ENCODE measurements at regions not wholly inside any gene's neighbourhood (a gene's known extent, or its start where the extent isn't known, plus 50 kb on each side); places are given as distances from the start of the nearest gene placed in this dataset.

DNA sequence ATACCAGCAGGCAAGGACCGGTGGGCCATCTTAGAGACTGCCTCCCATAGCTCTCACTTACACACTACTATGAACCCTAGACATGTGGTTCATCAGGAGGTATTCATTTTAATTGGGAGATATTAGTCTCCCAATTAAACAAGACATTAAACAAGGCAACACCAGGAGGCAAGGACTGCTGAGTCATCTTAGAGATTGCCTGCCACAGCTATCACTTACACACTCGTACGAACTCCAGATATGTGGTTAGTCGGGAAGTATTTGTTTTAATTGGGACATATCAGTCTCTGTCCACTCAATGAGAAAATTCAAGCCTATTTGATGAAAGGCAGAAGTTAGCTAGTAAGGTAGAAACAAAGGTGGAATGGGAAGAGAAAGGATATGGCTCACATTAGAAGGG, 343.9 kb downstream of the NFIB start:
- H3K4me1 ChIP-seq (ENCODE audit: control insufficient read depth in 1 of 2, insufficient read depth in 2 of 2, low read length in 2 of 2) = no peaks in the 10 kb centered on the region
- no peak overlapping the region for H3K9ac ChIP-seq (ENCODE audit: low read depth in 1 of 2, low read length in 2 of 2)
- no peaks in the 10 kb centered on the region for H3K27me3 ChIP-seq (ENCODE audit: control insufficient read depth in 1 of 2, insufficient read depth in 2 of 2, low read length in 2 of 2)
- no peaks in the 10 kb centered on the region for H3K36me3 ChIP-seq (ENCODE audit: control insufficient read depth in 1 of 2, insufficient read depth in 2 of 2, low read length in 2 of 2)
- H3K9me3 ChIP-seq (ENCODE audit: control insufficient read depth in 1 of 2, low read length in 2 of 2) = no peaks in the 10 kb centered on the region
- no peak overlapping the region for H3K27ac ChIP-seq (ENCODE audit: low read depth, low read length)
- no peak overlapping the region for H3K4me3 ChIP-seq (ENCODE audit: low read depth in 1 of 2, low read length in 2 of 2)

DNA sequence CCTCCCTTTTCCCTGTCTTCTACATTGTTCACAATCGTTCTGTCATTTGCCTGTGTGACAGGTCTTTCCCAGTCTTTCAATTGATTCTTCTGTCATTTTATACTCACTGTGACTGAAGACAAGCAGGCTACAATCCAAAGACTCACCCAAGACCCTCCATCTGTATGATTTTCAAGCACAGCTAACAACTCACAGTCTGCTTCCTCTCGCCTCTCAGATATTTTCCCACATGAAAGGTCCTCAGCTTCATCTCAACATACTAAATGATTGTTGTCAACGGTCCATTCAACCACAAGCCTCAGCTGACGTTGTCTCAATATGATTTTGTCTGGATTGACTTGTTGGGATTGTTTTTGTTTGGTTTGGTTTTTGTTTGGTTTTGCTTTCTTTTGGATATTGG, 346.5 kb downstream of the NFIB start:
- Histone ChIP-seq H3K4me3 (ENCODE audit: low read depth in 1 of 2, low read length in 2 of 2) (no peak overlapping the region), H3K27ac (ENCODE audit: low read depth, low read length) (no peak overlapping the region), H3K4me1 (ENCODE audit: control insufficient read depth in 1 of 2, insufficient read depth in 2 of 2, low read length in 2 of 2) (no peaks in the 10 kb centered on the region), H3K36me3 (ENCODE audit: control insufficient read depth in 1 of 2, insufficient read depth in 2 of 2, low read length in 2 of 2) (no peaks in the 10 kb centered on the region), H3K9ac (ENCODE audit: low read depth in 1 of 2, low read length in 2 of 2) (no peak overlapping the region), H3K9me3 (ENCODE audit: control insufficient read depth in 1 of 2, low read length in 2 of 2) (no peaks in the 10 kb centered on the region), H3K27me3 (ENCODE audit: control insufficient read depth in 1 of 2, insufficient read depth in 2 of 2, low read length in 2 of 2) (no peaks in the 10 kb centered on the region)

DNA sequence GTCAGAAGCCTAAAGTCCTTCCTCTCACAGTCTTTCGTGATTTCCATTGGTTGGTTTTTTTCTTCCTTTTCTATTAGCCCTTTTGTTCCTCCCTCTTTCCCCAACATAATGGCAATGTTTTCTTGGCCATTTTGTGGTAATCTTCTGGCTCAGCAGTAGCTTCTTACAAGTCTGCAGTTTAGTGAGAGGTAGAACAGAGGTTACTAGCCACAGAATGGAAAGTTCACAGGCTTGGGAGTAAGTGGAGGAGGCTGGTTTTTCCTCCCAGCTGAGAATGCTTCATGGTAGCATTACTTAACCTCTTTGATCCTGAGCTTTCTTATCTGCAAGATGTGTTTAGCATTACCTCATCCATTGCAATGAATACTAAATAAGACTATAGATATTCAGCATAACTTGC, 346.9 kb downstream of the NFIB start:
- no peaks in the 10 kb centered on the region for H3K27me3 ChIP-seq (ENCODE audit: control insufficient read depth in 1 of 2, insufficient read depth in 2 of 2, low read length in 2 of 2)
- no peak overlapping the region for H3K9ac ChIP-seq (ENCODE audit: low read depth in 1 of 2, low read length in 2 of 2)
- no peak overlapping the region for H3K27ac ChIP-seq (ENCODE audit: low read depth, low read length)
- no peaks in the 10 kb centered on the region for H3K9me3 ChIP-seq (ENCODE audit: control insufficient read depth in 1 of 2, low read length in 2 of 2)
- no peaks in the 10 kb centered on the region for H3K36me3 ChIP-seq (ENCODE audit: control insufficient read depth in 1 of 2, insufficient read depth in 2 of 2, low read length in 2 of 2)
- H3K4me3 ChIP-seq (ENCODE audit: low read depth in 1 of 2, low read length in 2 of 2) = no peak overlapping the region
- H3K4me1 ChIP-seq (ENCODE audit: control insufficient read depth in 1 of 2, insufficient read depth in 2 of 2, low read length in 2 of 2) = no peaks in the 10 kb centered on the region

DNA sequence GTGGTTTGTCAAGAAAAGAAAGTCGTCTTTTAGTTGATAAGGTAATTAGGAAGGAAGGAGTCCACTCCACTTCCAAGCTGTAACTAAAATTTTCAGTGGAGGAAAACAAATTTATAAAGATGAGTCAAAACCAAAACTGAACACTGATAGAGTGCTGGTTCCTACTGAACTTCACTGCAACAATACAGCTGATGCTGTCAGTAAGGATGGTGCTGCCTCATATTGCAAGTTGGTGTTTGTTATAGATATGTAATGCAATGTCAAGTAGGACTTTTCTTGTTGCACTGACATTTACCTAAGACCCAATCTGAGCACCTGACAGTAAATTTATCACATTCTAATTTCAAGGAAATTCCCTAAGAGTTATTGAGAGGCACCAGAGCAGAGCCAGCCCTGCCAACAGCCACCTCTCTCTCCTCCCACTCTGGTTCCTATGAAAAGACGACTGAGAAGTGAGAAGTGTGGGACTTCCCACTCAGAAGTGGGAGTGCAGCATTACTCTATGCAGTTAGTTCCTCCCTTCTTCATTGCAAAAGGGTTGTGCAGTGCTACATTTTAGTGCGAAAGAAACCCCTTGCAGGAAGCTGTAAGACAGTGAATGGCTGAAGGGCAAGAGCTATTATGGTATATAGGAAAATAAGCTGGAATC, 350.8 kb downstream of the NFIB start:
- H3K9me3 ChIP-seq (ENCODE audit: control insufficient read depth in 1 of 2, low read length in 2 of 2) = no peaks in the 10 kb centered on the region
- no peaks in the 10 kb centered on the region for H3K27me3 ChIP-seq (ENCODE audit: control insufficient read depth in 1 of 2, insufficient read depth in 2 of 2, low read length in 2 of 2)
- no peaks in the 10 kb centered on the region for H3K36me3 ChIP-seq (ENCODE audit: control insufficient read depth in 1 of 2, insufficient read depth in 2 of 2, low read length in 2 of 2)
- no peak overlapping the region for H3K9ac ChIP-seq (ENCODE audit: low read depth in 1 of 2, low read length in 2 of 2)
- H3K27ac ChIP-seq (ENCODE audit: low read depth, low read length) = no peak overlapping the region
- H3K4me1 ChIP-seq (ENCODE audit: control insufficient read depth in 1 of 2, insufficient read depth in 2 of 2, low read length in 2 of 2) = no peaks in the 10 kb centered on the region
- H3K4me3 ChIP-seq (ENCODE audit: low read depth in 1 of 2, low read length in 2 of 2) = no peak overlapping the region

DNA sequence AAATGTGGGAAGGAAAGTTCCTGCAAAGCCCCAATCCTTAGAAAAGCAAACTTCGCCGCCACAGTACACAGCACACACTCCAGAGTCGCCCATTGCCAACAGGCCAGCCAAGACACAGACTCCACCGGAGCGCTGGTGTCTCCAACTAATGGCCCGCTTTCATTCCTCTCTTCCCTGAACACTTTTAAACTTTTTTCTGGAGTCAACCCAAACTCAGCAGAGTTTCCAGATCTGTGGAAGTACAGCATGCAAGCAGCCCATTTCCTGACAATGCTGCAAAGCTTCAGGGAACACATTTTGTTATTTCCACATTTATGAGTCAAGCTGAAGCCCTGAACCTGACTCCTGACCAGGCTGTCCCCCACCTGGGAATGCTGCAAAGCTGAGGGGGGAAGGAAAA, 351.9 kb downstream of the NFIB start:
- no peak overlapping the region for H3K4me3 ChIP-seq (ENCODE audit: low read depth in 1 of 2, low read length in 2 of 2)
- no peak overlapping the region for H3K9ac ChIP-seq (ENCODE audit: low read depth in 1 of 2, low read length in 2 of 2)
- H3K27me3 ChIP-seq (ENCODE audit: control insufficient read depth in 1 of 2, insufficient read depth in 2 of 2, low read length in 2 of 2) = no peaks in the 10 kb centered on the region
- H3K9me3 ChIP-seq (ENCODE audit: control insufficient read depth in 1 of 2, low read length in 2 of 2) = no peaks in the 10 kb centered on the region
- no peaks in the 10 kb centered on the region for H3K36me3 ChIP-seq (ENCODE audit: control insufficient read depth in 1 of 2, insufficient read depth in 2 of 2, low read length in 2 of 2)
- H3K27ac ChIP-seq (ENCODE audit: low read depth, low read length) = no peak overlapping the region
- H3K4me1 ChIP-seq (ENCODE audit: control insufficient read depth in 1 of 2, insufficient read depth in 2 of 2, low read length in 2 of 2) = no peaks in the 10 kb centered on the region

DNA sequence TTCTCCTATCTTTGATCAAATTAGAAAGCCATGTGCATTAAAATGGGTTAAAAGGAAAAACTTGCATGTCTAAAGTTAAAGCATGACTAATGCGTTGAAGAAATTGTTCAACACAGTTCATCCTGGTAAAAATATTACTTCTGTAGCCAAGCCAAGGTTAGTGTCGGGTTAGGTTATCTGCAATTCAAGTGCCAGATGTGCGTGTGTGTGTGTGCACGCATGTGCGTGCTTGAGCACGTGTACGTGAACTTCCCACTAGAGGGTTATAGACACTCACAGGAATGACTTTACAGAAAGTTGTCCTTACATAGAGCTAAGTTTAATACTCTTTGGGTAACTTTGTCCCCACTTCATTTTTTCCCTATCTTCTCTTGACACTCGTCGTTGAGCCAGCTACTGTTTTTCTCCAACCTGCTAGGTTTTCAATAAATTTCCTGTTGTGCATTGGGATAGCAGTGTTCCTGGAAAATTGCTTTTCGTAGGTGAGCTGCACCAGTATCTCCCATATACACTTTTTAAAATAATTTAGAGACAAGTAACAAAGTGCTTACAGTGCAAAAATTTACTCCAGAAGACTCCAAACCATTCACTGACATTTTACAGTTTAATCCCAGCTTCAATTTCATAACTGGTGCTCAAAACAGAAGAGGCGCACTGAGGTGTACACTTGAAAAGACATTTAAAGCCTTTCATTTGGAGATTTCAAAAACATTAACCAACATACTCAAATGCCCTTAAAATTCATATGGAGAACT, 353.8 kb downstream of the NFIB start:
- no peaks in the 10 kb centered on the region for H3K9me3 ChIP-seq (ENCODE audit: control insufficient read depth in 1 of 2, low read length in 2 of 2)
- H3K4me3 ChIP-seq (ENCODE audit: low read depth in 1 of 2, low read length in 2 of 2) = no peak overlapping the region
- H3K4me1 ChIP-seq (ENCODE audit: control insufficient read depth in 1 of 2, insufficient read depth in 2 of 2, low read length in 2 of 2) = no peaks in the 10 kb centered on the region
- H3K36me3 ChIP-seq (ENCODE audit: control insufficient read depth in 1 of 2, insufficient read depth in 2 of 2, low read length in 2 of 2) = no peaks in the 10 kb centered on the region
- H3K9ac ChIP-seq (ENCODE audit: low read depth in 1 of 2, low read length in 2 of 2) = no peak overlapping the region
- H3K27me3 ChIP-seq (ENCODE audit: control insufficient read depth in 1 of 2, insufficient read depth in 2 of 2, low read length in 2 of 2) = no peaks in the 10 kb centered on the region
- H3K27ac ChIP-seq (ENCODE audit: low read depth, low read length) = no peak overlapping the region

DNA sequence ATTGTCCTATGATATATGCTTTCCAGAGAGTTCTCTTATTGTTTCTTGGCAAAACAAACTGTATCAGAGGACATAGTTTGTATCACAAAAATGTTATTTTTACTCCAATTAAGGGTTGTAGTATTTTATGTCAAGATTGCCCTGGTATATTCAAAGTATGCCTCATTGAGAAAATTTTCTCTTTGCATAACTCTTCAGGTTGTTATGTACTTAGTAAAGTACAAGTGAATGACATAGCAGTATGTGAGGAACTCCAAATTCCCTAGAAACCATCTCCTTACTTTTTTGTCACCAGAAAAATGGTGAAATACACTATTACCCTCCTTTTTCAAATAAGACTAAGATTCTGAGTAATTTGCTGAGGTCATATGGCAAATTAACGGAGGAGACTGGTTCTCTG, 355.3 kb downstream of the NFIB start:
- no peaks in the 10 kb centered on the region for H3K9me3 ChIP-seq (ENCODE audit: control insufficient read depth in 1 of 2, low read length in 2 of 2)
- no peak overlapping the region for H3K4me3 ChIP-seq (ENCODE audit: low read depth in 1 of 2, low read length in 2 of 2)
- no peak overlapping the region for H3K27ac ChIP-seq (ENCODE audit: low read depth, low read length)
- no peaks in the 10 kb centered on the region for H3K27me3 ChIP-seq (ENCODE audit: control insufficient read depth in 1 of 2, insufficient read depth in 2 of 2, low read length in 2 of 2)
- H3K9ac ChIP-seq (ENCODE audit: low read depth in 1 of 2, low read length in 2 of 2) = no peak overlapping the region
- no peaks in the 10 kb centered on the region for H3K4me1 ChIP-seq (ENCODE audit: control insufficient read depth in 1 of 2, insufficient read depth in 2 of 2, low read length in 2 of 2)
- no peaks in the 10 kb centered on the region for H3K36me3 ChIP-seq (ENCODE audit: control insufficient read depth in 1 of 2, insufficient read depth in 2 of 2, low read length in 2 of 2)

DNA sequence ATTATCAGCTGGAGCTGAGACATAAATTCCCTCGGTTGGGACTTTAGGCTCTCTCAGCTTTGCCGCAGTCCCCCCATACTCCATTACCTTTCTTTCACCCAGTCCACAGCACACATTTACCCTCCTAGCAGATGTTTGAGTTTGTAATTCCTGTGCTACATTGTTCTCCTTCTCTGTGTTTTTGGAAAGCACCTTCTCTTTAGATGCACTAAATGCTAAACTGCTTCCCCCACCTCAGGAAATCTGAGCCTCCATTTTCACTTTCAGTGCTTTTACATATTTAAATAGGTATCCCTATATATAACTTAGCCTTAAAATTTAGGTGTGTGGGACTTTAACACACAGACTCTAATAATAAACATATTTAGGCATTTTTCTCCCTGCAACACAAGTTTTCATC, 356.9 kb downstream of the NFIB start:
- Histone ChIP-seq H3K36me3 (ENCODE audit: control insufficient read depth in 1 of 2, insufficient read depth in 2 of 2, low read length in 2 of 2) (no peaks in the 10 kb centered on the region), H3K9me3 (ENCODE audit: control insufficient read depth in 1 of 2, low read length in 2 of 2) (no peaks in the 10 kb centered on the region), H3K27me3 (ENCODE audit: control insufficient read depth in 1 of 2, insufficient read depth in 2 of 2, low read length in 2 of 2) (no peaks in the 10 kb centered on the region), H3K4me3 (ENCODE audit: low read depth in 1 of 2, low read length in 2 of 2) (no peak overlapping the region), H3K9ac (ENCODE audit: low read depth in 1 of 2, low read length in 2 of 2) (no peak overlapping the region), H3K27ac (ENCODE audit: low read depth, low read length) (no peak overlapping the region), H3K4me1 (ENCODE audit: control insufficient read depth in 1 of 2, insufficient read depth in 2 of 2, low read length in 2 of 2) (no peaks in the 10 kb centered on the region)

DNA sequence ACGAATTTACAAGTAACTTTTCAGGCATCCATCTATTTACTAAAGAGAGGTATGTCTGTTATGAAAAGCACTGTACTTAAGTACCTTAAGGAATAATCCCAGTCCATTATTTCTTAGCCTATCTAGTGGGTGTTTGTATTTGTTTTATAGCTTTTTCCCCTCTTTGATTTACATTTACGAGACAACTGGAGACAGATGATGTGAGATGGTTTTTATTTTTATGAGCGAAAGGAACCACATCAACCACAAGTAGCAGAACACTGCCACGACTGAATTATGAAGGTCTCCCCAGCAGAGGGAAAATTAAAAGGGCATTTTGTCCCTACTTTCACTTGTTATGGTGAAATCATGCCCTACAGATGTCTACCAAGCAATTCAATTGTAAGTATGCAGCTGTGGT, 357.8 kb downstream of the NFIB start:
- H3K9me3 ChIP-seq (ENCODE audit: control insufficient read depth in 1 of 2, low read length in 2 of 2) = no peaks in the 10 kb centered on the region
- H3K9ac ChIP-seq (ENCODE audit: low read depth in 1 of 2, low read length in 2 of 2) = no peak overlapping the region
- no peaks in the 10 kb centered on the region for H3K4me1 ChIP-seq (ENCODE audit: control insufficient read depth in 1 of 2, insufficient read depth in 2 of 2, low read length in 2 of 2)
- H3K36me3 ChIP-seq (ENCODE audit: control insufficient read depth in 1 of 2, insufficient read depth in 2 of 2, low read length in 2 of 2) = no peaks in the 10 kb centered on the region
- H3K4me3 ChIP-seq (ENCODE audit: low read depth in 1 of 2, low read length in 2 of 2) = no peak overlapping the region
- H3K27ac ChIP-seq (ENCODE audit: low read depth, low read length) = no peak overlapping the region
- no peaks in the 10 kb centered on the region for H3K27me3 ChIP-seq (ENCODE audit: control insufficient read depth in 1 of 2, insufficient read depth in 2 of 2, low read length in 2 of 2)

DNA sequence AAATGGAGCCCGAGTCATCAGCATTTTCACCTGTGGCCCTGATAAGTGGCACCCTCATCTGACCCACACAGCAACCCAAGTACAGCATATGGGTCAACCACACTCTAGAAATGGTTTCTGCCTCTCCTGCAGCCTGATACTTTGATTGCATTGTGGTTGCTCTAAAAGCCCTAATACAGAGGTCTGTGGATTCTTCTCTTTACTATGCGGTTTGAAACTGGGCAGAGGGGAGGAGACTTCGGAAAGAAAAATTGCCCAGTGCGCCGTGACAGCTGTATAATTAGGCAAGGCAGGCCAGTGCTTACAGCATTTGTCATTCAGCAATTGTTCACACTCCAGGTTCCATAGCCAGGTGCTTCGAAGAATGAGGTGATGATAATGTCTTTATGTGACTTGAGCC, 361.0 kb downstream of the NFIB start:
- H3K9me3 ChIP-seq (ENCODE audit: control insufficient read depth in 1 of 2, low read length in 2 of 2) = no peaks in the 10 kb centered on the region
- no peaks in the 10 kb centered on the region for H3K27me3 ChIP-seq (ENCODE audit: control insufficient read depth in 1 of 2, insufficient read depth in 2 of 2, low read length in 2 of 2)
- H3K4me1 ChIP-seq (ENCODE audit: control insufficient read depth in 1 of 2, insufficient read depth in 2 of 2, low read length in 2 of 2) = no peaks in the 10 kb centered on the region
- no peak overlapping the region for H3K4me3 ChIP-seq (ENCODE audit: low read depth in 1 of 2, low read length in 2 of 2)
- no peak overlapping the region for H3K9ac ChIP-seq (ENCODE audit: low read depth in 1 of 2, low read length in 2 of 2)
- H3K27ac ChIP-seq (ENCODE audit: low read depth, low read length) = no peak overlapping the region
- no peaks in the 10 kb centered on the region for H3K36me3 ChIP-seq (ENCODE audit: control insufficient read depth in 1 of 2, insufficient read depth in 2 of 2, low read length in 2 of 2)

Data from duodenal mucosa (tissue), 2 donors.